Naive thymus-derived CD4-positive, alpha-beta T cell (primary cell): ENCODE measurements at regions not wholly inside any gene's neighbourhood (a gene's known extent, or its start where the extent isn't known, plus 50 kb on each side); places are given as distances from the start of the nearest gene placed in this dataset.

Experiments
- ATAC-seq: fragments of 150-1000 bp; cut with Tn5 transposase; 2 replicates; pipeline ENCODE4 v1.10.0; 2021; ENCODE audit warnings: mild to moderate bottlenecking, moderate library complexity
- CTCF ChIA-PET: fragments of 350-600 bp; sonication (Branson Sonifier 250); formaldehyde crosslinking; loops from one replicate; lab custom pipeline; 2021; ENCODE audit warnings: antibody characterized with exemption; lab: Charles Lee
- POLR2A ChIA-PET: fragments of 350-600 bp; sonication (Branson Sonifier 250); formaldehyde crosslinking; loops from one replicate; lab custom pipeline; 2021; ENCODE audit warnings: antibody characterized with exemption, inconsistent platforms; lab: Charles Lee
- DNase-seq, 9 donors: peaks; one replicate each; pipeline versions ENCODE4 v3.0.0 to v3.0.0-alpha.2; 2020 to 2022; ENCODE audit warnings: mixed read lengths in 1 of 9
- H3K27ac ChIP-seq: one replicate; pipeline ENCODE4 v1.7.0; 2013; ENCODE audit warnings: mild to moderate bottlenecking, low read depth, low read length, moderate library complexity
- H3K27me3 ChIP-seq, 2 donors: one replicate each; pipeline ENCODE4 v1.7.0; 2013; ENCODE audit warnings: low read length in 2 of 2, mild to moderate bottlenecking in 2 of 2, moderate library complexity in 2 of 2; ENCODE audit not compliant: control insufficient read depth in 2 of 2, insufficient read depth in 2 of 2
- H3K36me3 ChIP-seq, 3 experiments: 1 replicate in 2 of 3; 2 replicates in 1 of 3; pipeline ENCODE4 v1.7.0; 2013; ENCODE audit warnings: low read length in 3 of 3, mild to moderate bottlenecking in 3 of 3, moderate library complexity in 1 of 3; ENCODE audit not compliant: insufficient read depth in 3 of 3, control insufficient read depth in 2 of 3
- H3K4me1 ChIP-seq, 2 donors: one replicate each; pipeline ENCODE4 v1.7.0; 2013; ENCODE audit warnings: low read length in 2 of 2, mild to moderate bottlenecking in 2 of 2, moderate library complexity in 1 of 2; ENCODE audit not compliant: control insufficient read depth in 2 of 2, insufficient read depth in 2 of 2
- H3K4me3 ChIP-seq: 2 replicates; pipeline ENCODE4 v1.7.0; 2013; ENCODE audit warnings: mild to moderate bottlenecking, low read length
- H3K9me3 ChIP-seq, 3 experiments: 1 replicate in 2 of 3; 2 replicates in 1 of 3; pipeline ENCODE4 v1.7.0; 2013; ENCODE audit warnings: low read length in 3 of 3; ENCODE audit not compliant: control insufficient read depth in 2 of 3
- H3K27ac Mint-ChIP-seq, 9 donors: one replicate each; pipeline ENCODE4 v1.8.0; 2020 to 2022; ENCODE audit warnings: mixed read lengths in 9 of 9, mild to moderate bottlenecking in 8 of 9, moderate library complexity in 5 of 9, inconsistent platforms in 2 of 9
- H3K27me3 Mint-ChIP-seq, 5 donors: one replicate each; pipeline ENCODE4 v1.8.0; 2021 to 2022; ENCODE audit warnings: mixed read lengths in 5 of 5, mild to moderate bottlenecking in 1 of 5
- H3K36me3 Mint-ChIP-seq, 5 donors: one replicate each; pipeline ENCODE4 v1.8.0; 2020 to 2022; ENCODE audit warnings: mixed read lengths in 5 of 5, mild to moderate bottlenecking in 3 of 5, inconsistent platforms in 1 of 5
- H3K4me1 Mint-ChIP-seq, 7 donors: one replicate each; pipeline ENCODE4 v1.8.0; 2020 to 2022; ENCODE audit warnings: mixed read lengths in 7 of 7, mild to moderate bottlenecking in 3 of 7, inconsistent platforms in 1 of 7
- H3K4me3 Mint-ChIP-seq, 10 donors: one replicate each; pipeline ENCODE4 v1.8.0; 2020 to 2022; ENCODE audit warnings: mild to moderate bottlenecking in 10 of 10, mixed read lengths in 10 of 10, moderate library complexity in 6 of 10, inconsistent platforms in 2 of 10
- H3K9me3 Mint-ChIP-seq, 11 donors: one replicate each; pipeline ENCODE4 v1.8.0; 2020 to 2022; ENCODE audit warnings: mixed read lengths in 11 of 11, mild to moderate bottlenecking in 4 of 11, inconsistent platforms in 1 of 11, moderate library complexity in 1 of 11
- intact Hi-C, 2 donors: fragments of 100-400 bp; cut with micrococcal nuclease; formaldehyde crosslinking; loops; one replicate each; pipeline ENCODE4 v1.15.1; 2023

GRCh38 chr3:84439476-84439875 lies 519.3 kb upstream of the CADM2 start:
- no peaks in the 10 kb centered on the region for H3K36me3 Mint-ChIP-seq

DNA sequence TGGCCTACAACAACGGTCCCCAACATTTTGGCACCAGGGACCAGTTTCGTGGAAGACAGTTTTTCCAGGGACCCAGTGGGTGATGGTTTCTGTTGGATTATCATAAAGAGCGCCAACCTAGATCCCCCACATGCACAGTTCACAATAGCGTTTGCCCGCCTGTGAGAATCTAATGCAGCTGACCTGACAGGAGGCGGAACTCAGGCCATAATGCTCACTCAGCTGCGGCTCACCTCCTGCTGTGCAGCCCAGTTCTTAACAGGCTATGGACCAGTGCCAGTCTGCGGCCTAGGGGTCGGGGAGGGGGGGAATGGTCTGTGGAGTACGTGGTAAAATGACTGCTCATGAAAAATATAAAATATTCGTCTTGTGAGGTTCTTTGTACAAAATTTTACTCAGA lies 518.5 kb upstream of the CADM2 start:
- ChIA-PET CTCF (no interaction called here), POLR2A (no interaction called here)
- Histone ChIP-seq H3K4me3 (no peak overlapping the region), H3K27ac (no peak overlapping the region), H3K9me3 (no peaks in the 10 kb centered on the region), H3K4me1 (no peaks in the 10 kb centered on the region), H3K36me3 (no peaks in the 10 kb centered on the region), H3K27me3 (no peaks in the 10 kb centered on the region)
- H3K9me3 Mint-ChIP-seq, result peaks cover 0 to 6% (median 4%) of the 10 kb centered on the region in 11 donors
- intact Hi-C loops, result no loop called here
- no peaks in the 10 kb centered on the region for H3K36me3 Mint-ChIP-seq
- H3K27ac Mint-ChIP-seq, result no peak overlapping the region
- H3K27me3 Mint-ChIP-seq, result no peaks in the 10 kb centered on the region
- H3K4me1 Mint-ChIP-seq, result no peaks in the 10 kb centered on the region
- ATAC-seq (no peak), DNase-seq (no peak)
- no peak overlapping the region for H3K4me3 Mint-ChIP-seq

More at GRCh38 chr3:84439476-84439875, 519.3 kb upstream of the CADM2 start:
- Histone ChIP-seq H3K4me3 (no peak overlapping the region), H3K27ac (no peak overlapping the region), H3K36me3 (no peaks in the 10 kb centered on the region), H3K9me3 (no peaks in the 10 kb centered on the region), H3K4me1 (no peaks in the 10 kb centered on the region), H3K27me3 (no peaks in the 10 kb centered on the region)
- ChIA-PET POLR2A (no interaction called here), CTCF (no interaction called here)
- ATAC-seq, result no peak
- no peak overlapping the region for H3K4me3 Mint-ChIP-seq
- H3K4me1 Mint-ChIP-seq, result no peaks in the 10 kb centered on the region
- H3K27me3 Mint-ChIP-seq, result no peaks in the 10 kb centered on the region
- intact Hi-C loops, result no loop called here
- H3K27ac Mint-ChIP-seq, result no peak overlapping the region
- DNase-seq, result no peak
- peaks cover 0 to 7% (median 4%) of the 10 kb centered on the region in 11 donors for H3K9me3 Mint-ChIP-seq

GRCh38 chr3:84442533-84442932 lies 516.3 kb upstream of the CADM2 start:
- Histone ChIP-seq H3K27me3 (no peaks in the 10 kb centered on the region), H3K9me3 (no peaks in the 10 kb centered on the region), H3K36me3 (no peaks in the 10 kb centered on the region), H3K4me1 (no peaks in the 10 kb centered on the region), H3K27ac (no peak overlapping the region), H3K4me3 (no peak overlapping the region)
- intact Hi-C loops, result no loop called here
- no peaks in the 10 kb centered on the region for H3K36me3 Mint-ChIP-seq
- ATAC-seq (no peak), DNase-seq (no peak)
- no peaks in the 10 kb centered on the region for H3K27me3 Mint-ChIP-seq
- CTCF ChIA-PET, result interaction anchor here (0.5 kb wide), 1 partner anchor 36 kb away, joined by 3 read pairs; no protein-coding TSS in a partner anchor
- no peaks in the 10 kb centered on the region for H3K4me1 Mint-ChIP-seq
- POLR2A ChIA-PET, result no interaction called here
- H3K27ac Mint-ChIP-seq, result no peak overlapping the region
- no peak overlapping the region for H3K4me3 Mint-ChIP-seq
- peaks cover 0 to 15% (median 4%) of the 10 kb centered on the region in 11 donors for H3K9me3 Mint-ChIP-seq

DNA sequence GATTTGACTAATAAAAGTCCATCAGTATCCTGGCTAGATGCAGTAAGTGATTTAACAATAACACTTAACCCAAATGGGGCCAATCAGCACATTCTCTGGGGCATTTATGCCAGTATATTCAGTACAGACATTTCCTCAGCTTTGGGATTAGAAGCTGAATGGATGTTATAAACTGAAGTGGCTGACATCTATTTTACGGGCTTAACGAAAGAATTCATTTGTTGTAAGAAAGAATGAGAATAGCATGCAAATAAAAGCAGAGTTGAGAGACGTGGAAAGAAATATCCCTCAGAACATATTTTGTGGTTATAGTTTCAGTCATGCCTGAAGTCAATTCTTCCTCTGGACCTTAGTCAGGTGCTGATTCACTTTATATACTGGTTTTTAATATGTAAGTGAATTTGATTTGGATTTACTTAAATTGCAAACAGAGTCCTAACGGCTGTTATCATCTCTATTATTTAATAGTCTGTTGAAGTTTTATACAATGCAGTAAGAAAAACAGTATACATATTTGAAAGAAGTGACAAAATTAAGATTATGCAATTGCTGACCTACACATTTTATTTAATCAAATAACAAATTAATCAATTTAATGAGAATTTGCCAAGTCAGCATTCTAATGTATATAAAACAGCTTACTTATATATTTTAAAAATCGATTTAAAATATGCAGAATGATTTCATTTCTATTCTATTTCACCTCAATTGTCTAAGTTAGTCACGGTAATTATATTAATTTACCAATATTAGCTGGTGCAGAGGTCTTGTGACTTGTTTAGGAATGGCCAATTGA lies 513.9 kb upstream of the CADM2 start:
- H3K9me3 Mint-ChIP-seq, result peaks cover 0 to 15% (median 4%) of the 10 kb centered on the region in 11 donors
- Histone ChIP-seq H3K36me3 (no peaks in the 10 kb centered on the region), H3K27me3 (no peaks in the 10 kb centered on the region), H3K9me3 (no peaks in the 10 kb centered on the region), H3K4me1 (no peaks in the 10 kb centered on the region), H3K4me3 (no peak overlapping the region), H3K27ac (no peak overlapping the region)
- H3K27ac Mint-ChIP-seq, result no peak overlapping the region
- ATAC-seq (no peak), DNase-seq (no peak)
- no peak overlapping the region for H3K4me3 Mint-ChIP-seq
- ChIA-PET CTCF (no interaction called here), POLR2A (no interaction called here)
- intact Hi-C loops, result no loop called here
- H3K27me3 Mint-ChIP-seq, result no peaks in the 10 kb centered on the region
- H3K4me1 Mint-ChIP-seq, result no peaks in the 10 kb centered on the region
- H3K36me3 Mint-ChIP-seq, result no peaks in the 10 kb centered on the region

DNA sequence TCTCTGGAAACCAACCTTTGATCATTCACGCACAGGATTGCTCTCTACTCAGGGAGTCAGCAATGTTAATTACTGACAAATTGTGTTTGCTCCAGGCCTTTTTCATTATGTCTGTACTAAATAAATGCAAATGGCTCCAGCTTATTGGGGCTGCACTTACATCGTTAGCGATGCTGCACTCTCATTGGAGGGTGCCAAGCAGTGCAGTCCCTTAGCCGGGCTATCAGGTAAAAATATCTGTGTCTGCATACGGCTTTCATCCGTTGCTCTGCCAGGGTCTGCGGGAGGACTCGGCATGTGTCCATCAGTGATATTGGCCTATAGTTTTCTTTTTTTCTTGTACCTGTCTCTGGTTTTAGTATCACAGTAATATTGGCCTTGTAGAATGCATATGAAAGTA lies 471.5 kb upstream of the CADM2 start:
- ATAC-seq (no peak), DNase-seq (no peak)
- Histone ChIP-seq H3K27me3 (no peaks in the 10 kb centered on the region), H3K9me3 (no peaks in the 10 kb centered on the region), H3K4me1 (no peaks in the 10 kb centered on the region), H3K36me3 (no peaks in the 10 kb centered on the region), H3K4me3 (no peak overlapping the region), H3K27ac (no peak overlapping the region)
- POLR2A ChIA-PET, result no interaction called here
- no peak overlapping the region for H3K4me3 Mint-ChIP-seq
- H3K27me3 Mint-ChIP-seq, result no peaks in the 10 kb centered on the region
- no peak overlapping the region for H3K27ac Mint-ChIP-seq
- CTCF ChIA-PET, result no interaction called here
- H3K9me3 Mint-ChIP-seq, result peaks cover 7 to 38% (median 12%) of the 10 kb centered on the region in 11 donors
- intact Hi-C loops, result no loop called here
- H3K4me1 Mint-ChIP-seq, result no peaks in the 10 kb centered on the region
- H3K36me3 Mint-ChIP-seq, result no peaks in the 10 kb centered on the region

- Mint-ChIP-seq H3K4me1 (no peaks in the 10 kb centered on the region), H3K27ac (no peak overlapping the region), H3K9me3 (peaks cover 3 to 20% (median 8%) of the 10 kb centered on the region in 11 donors), H3K36me3 (peaks cover 0 to 7% (median 0%) of the 10 kb centered on the region in 5 donors), H3K27me3 (no peaks in the 10 kb centered on the region), H3K4me3 (no peak overlapping the region)
- ChIA-PET CTCF (no interaction called here), POLR2A (no interaction called here)
- Histone ChIP-seq H3K27ac (no peak overlapping the region), H3K4me3 (no peak overlapping the region), H3K36me3 (no peaks in the 10 kb centered on the region), H3K9me3 (no peaks in the 10 kb centered on the region), H3K4me1 (no peaks in the 10 kb centered on the region), H3K27me3 (no peaks in the 10 kb centered on the region)
- DNase-seq (no peak), ATAC-seq (no peak)
- intact Hi-C loops, result no loop called here
These were observed 454.0 kb upstream of the CADM2 start for GRCh38 chr3:84504761-84505160.

DNA sequence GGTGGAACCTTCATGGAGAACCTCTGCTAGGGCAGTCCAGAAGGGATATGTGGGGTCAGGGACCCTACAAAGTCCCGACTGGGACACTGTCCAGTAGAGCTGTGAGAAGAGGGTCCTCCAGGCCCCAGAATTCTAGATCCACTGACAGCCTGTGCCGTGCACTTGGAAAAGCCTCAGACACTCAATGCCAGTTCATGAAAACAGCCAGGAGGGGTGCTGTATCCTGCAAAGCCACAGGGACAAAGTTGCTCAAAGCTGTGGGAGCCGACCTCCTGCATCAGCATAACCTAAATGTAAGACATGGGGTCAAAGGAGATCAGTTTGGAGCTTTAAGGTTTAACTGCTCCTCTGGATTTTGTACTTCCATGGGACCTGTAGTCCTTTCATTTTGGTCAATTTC lies 448.8 kb upstream of the CADM2 start:
- Histone ChIP-seq H3K9me3 (no peaks in the 10 kb centered on the region), H3K4me3 (no peak overlapping the region), H3K27me3 (no peaks in the 10 kb centered on the region), H3K4me1 (no peaks in the 10 kb centered on the region), H3K36me3 (no peaks in the 10 kb centered on the region), H3K27ac (no peak overlapping the region)
- Mint-ChIP-seq H3K4me3 (no peak overlapping the region), H3K9me3 (peaks cover 1 to 33% (median 8%) of the 10 kb centered on the region in 11 donors), H3K27me3 (no peaks in the 10 kb centered on the region), H3K27ac (no peak overlapping the region), H3K4me1 (no peaks in the 10 kb centered on the region), H3K36me3 (peaks cover 0 to 7% (median 0%) of the 10 kb centered on the region in 5 donors)
- ATAC-seq (no peak), DNase-seq (no peak)
- intact Hi-C loops, result no loop called here
- ChIA-PET CTCF (no interaction called here), POLR2A (no interaction called here)
